ENCODE measurements at regions not wholly inside any gene's neighbourhood (a gene's known extent, or its start where the extent isn't known, plus 50 kb on each side); places are given as distances from the start of the nearest gene placed in this dataset.

GRCh38 chr4:182067828-182068227 lies 175.4 kb upstream of the TENM3 start:
- H3K4me1 Mint-ChIP-seq, result no peaks in the 10 kb centered on the region
- CTCF ChIA-PET, result no interaction called here
- no peaks in the 10 kb centered on the region for H3K36me3 Mint-ChIP-seq
- Histone ChIP-seq H3K4me3 (ENCODE audit: control insufficient read depth in 1 of 2, extremely low read depth in 1 of 2, low read length in 1 of 2) (no peak overlapping the region), H3K9me3 (no peaks in the 10 kb centered on the region), H3K4me1 (ENCODE audit: control insufficient read depth in 1 of 2, extremely low read depth in 1 of 2, insufficient read depth in 2 of 2, low read length in 2 of 2) (no peaks in the 10 kb centered on the region), H3K36me3 (ENCODE audit: control insufficient read depth in 2 of 2, extremely low read depth in 1 of 2, insufficient read depth in 1 of 2, low read length in 1 of 2) (no peaks in the 10 kb centered on the region), H3K27me3 (replicated peaks in 1 of 2; ENCODE audit: control insufficient read depth in 2 of 2, extremely low read depth in 1 of 2, insufficient read depth in 2 of 2, low read length in 1 of 2) (no peaks in the 10 kb centered on the region), H3K27ac (ENCODE audit: low read length) (no peak overlapping the region)
- H3K27ac Mint-ChIP-seq, result no peak overlapping the region
- ATAC-seq (replicated peaks in 1 of 4) (no peak), DNase-seq (no peak)
- 83% methylated on average over 3 of the region's 5 CpGs for WGBS (ENCODE audit: insufficient coverage)
- H3K9me3 Mint-ChIP-seq, result peaks cover 0 to 8% (median 2%) of the 10 kb centered on the region in 3 donors
- POLR2A ChIA-PET, result no interaction called here
- peaks cover 0 to 1% of the 10 kb centered on the region in 2 donors for H3K27me3 Mint-ChIP-seq
- no peak overlapping the region for H3K4me3 Mint-ChIP-seq

GRCh38 chr4:182068920-182069319 lies 174.3 kb upstream of the TENM3 start:
- no peaks in the 10 kb centered on the region for H3K4me1 Mint-ChIP-seq
- H3K27me3 Mint-ChIP-seq, result peaks cover 0 to 1% of the 10 kb centered on the region in 2 donors
- Histone ChIP-seq H3K27me3 (replicated peaks in 1 of 2; ENCODE audit: control insufficient read depth in 2 of 2, extremely low read depth in 1 of 2, insufficient read depth in 2 of 2, low read length in 1 of 2) (no peaks in the 10 kb centered on the region), H3K36me3 (ENCODE audit: control insufficient read depth in 2 of 2, extremely low read depth in 1 of 2, insufficient read depth in 1 of 2, low read length in 1 of 2) (no peaks in the 10 kb centered on the region), H3K9me3 (no peaks in the 10 kb centered on the region), H3K4me3 (ENCODE audit: control insufficient read depth in 1 of 2, extremely low read depth in 1 of 2, low read length in 1 of 2) (no peak overlapping the region), H3K27ac (ENCODE audit: low read length) (no peak overlapping the region), H3K4me1 (ENCODE audit: control insufficient read depth in 1 of 2, extremely low read depth in 1 of 2, insufficient read depth in 2 of 2, low read length in 2 of 2) (no peaks in the 10 kb centered on the region)
- H3K4me3 Mint-ChIP-seq, result no peak overlapping the region
- no peak for ATAC-seq (replicated peaks in 1 of 4)
- no peak overlapping the region for H3K27ac Mint-ChIP-seq
- ChIA-PET CTCF (no interaction called here), POLR2A (no interaction called here)
- DNase-seq, result no peak
- H3K9me3 Mint-ChIP-seq, result peaks cover 0 to 8% (median 8%) of the 10 kb centered on the region in 3 donors
- H3K36me3 Mint-ChIP-seq, result no peaks in the 10 kb centered on the region

GRCh38 chr4:182073278-182073677 lies 169.9 kb upstream of the TENM3 start:
- Mint-ChIP-seq H3K4me3 (no peak overlapping the region), H3K27me3 (no peaks in the 10 kb centered on the region), H3K9me3 (peaks cover 4 to 27% (median 13%) of the 10 kb centered on the region in 3 donors), H3K4me1 (no peaks in the 10 kb centered on the region), H3K27ac (no peak overlapping the region), H3K36me3 (no peaks in the 10 kb centered on the region)
- Histone ChIP-seq H3K4me3 (ENCODE audit: control insufficient read depth in 1 of 2, extremely low read depth in 1 of 2, low read length in 1 of 2) (no peak overlapping the region), H3K9me3 (no peaks in the 10 kb centered on the region), H3K27ac (ENCODE audit: low read length) (no peak overlapping the region), H3K4me1 (ENCODE audit: control insufficient read depth in 1 of 2, extremely low read depth in 1 of 2, insufficient read depth in 2 of 2, low read length in 2 of 2) (no peaks in the 10 kb centered on the region), H3K27me3 (replicated peaks in 1 of 2; ENCODE audit: control insufficient read depth in 2 of 2, extremely low read depth in 1 of 2, insufficient read depth in 2 of 2, low read length in 1 of 2) (no peaks in the 10 kb centered on the region), H3K36me3 (ENCODE audit: control insufficient read depth in 2 of 2, extremely low read depth in 1 of 2, insufficient read depth in 1 of 2, low read length in 1 of 2) (no peaks in the 10 kb centered on the region)
- DNase-seq, result no peak
- WGBS (ENCODE audit: insufficient coverage), result 81% methylated on average over 2 of the region's 3 CpGs
- ATAC-seq (replicated peaks in 1 of 4), result no peak
- ChIA-PET POLR2A (no interaction called here), CTCF (no interaction called here)

- POLR2A ChIA-PET, result no interaction called here
- H3K27ac Mint-ChIP-seq, result no peak overlapping the region
- Histone ChIP-seq H3K27me3 (replicated peaks in 1 of 2; ENCODE audit: control insufficient read depth in 2 of 2, extremely low read depth in 1 of 2, insufficient read depth in 2 of 2, low read length in 1 of 2) (no peaks in the 10 kb centered on the region), H3K36me3 (ENCODE audit: control insufficient read depth in 2 of 2, extremely low read depth in 1 of 2, insufficient read depth in 1 of 2, low read length in 1 of 2) (no peaks in the 10 kb centered on the region), H3K9me3 (no peaks in the 10 kb centered on the region), H3K4me1 (ENCODE audit: control insufficient read depth in 1 of 2, extremely low read depth in 1 of 2, insufficient read depth in 2 of 2, low read length in 2 of 2) (no peaks in the 10 kb centered on the region), H3K27ac (ENCODE audit: low read length) (no peak overlapping the region), H3K4me3 (ENCODE audit: control insufficient read depth in 1 of 2, extremely low read depth in 1 of 2, low read length in 1 of 2) (no peak overlapping the region)
- no peaks in the 10 kb centered on the region for H3K27me3 Mint-ChIP-seq
- DNase-seq (no peak), ATAC-seq (replicated peaks in 1 of 4) (no peak)
- CTCF ChIA-PET, result interaction anchor here in 1 of 2 donors (0.6 kb wide), 1 partner anchor 41 kb away, joined by 4 read pairs; no protein-coding TSS in a partner anchor
- H3K9me3 Mint-ChIP-seq, result peaks cover 4 to 33% (median 13%) of the 10 kb centered on the region in 3 donors
- 86% methylated on average over 2 of the region's 3 CpGs for WGBS (ENCODE audit: insufficient coverage)
- H3K4me1 Mint-ChIP-seq, result no peaks in the 10 kb centered on the region
- H3K36me3 Mint-ChIP-seq, result no peaks in the 10 kb centered on the region
- H3K4me3 Mint-ChIP-seq, result no peak overlapping the region
These were observed 169.1 kb upstream of the TENM3 start for GRCh38 chr4:182074139-182074538.

GRCh38 chr4:182074810-182075209 lies 168.4 kb upstream of the TENM3 start:
- peaks cover 4 to 33% (median 13%) of the 10 kb centered on the region in 3 donors for H3K9me3 Mint-ChIP-seq
- Histone ChIP-seq H3K27ac (ENCODE audit: low read length) (no peak overlapping the region), H3K4me3 (ENCODE audit: control insufficient read depth in 1 of 2, extremely low read depth in 1 of 2, low read length in 1 of 2) (no peak overlapping the region), H3K36me3 (ENCODE audit: control insufficient read depth in 2 of 2, extremely low read depth in 1 of 2, insufficient read depth in 1 of 2, low read length in 1 of 2) (no peaks in the 10 kb centered on the region), H3K4me1 (ENCODE audit: control insufficient read depth in 1 of 2, extremely low read depth in 1 of 2, insufficient read depth in 2 of 2, low read length in 2 of 2) (no peaks in the 10 kb centered on the region), H3K27me3 (replicated peaks in 1 of 2; ENCODE audit: control insufficient read depth in 2 of 2, extremely low read depth in 1 of 2, insufficient read depth in 2 of 2, low read length in 1 of 2) (no peaks in the 10 kb centered on the region), H3K9me3 (no peaks in the 10 kb centered on the region)
- DNase-seq (no peak), ATAC-seq (replicated peaks in 1 of 4) (no peak)
- POLR2A ChIA-PET, result no interaction called here
- H3K4me1 Mint-ChIP-seq, result no peaks in the 10 kb centered on the region
- no peaks in the 10 kb centered on the region for H3K27me3 Mint-ChIP-seq
- CTCF ChIA-PET, result no interaction called here
- H3K36me3 Mint-ChIP-seq, result no peaks in the 10 kb centered on the region
- no peak overlapping the region for H3K4me3 Mint-ChIP-seq
- 97% methylated on average over 4 of the region's 6 CpGs for WGBS (ENCODE audit: insufficient coverage)
- no peak overlapping the region for H3K27ac Mint-ChIP-seq

- peaks cover 0 to 6% (median 0%) of the 10 kb centered on the region in 3 donors for H3K9me3 Mint-ChIP-seq
- no peaks in the 10 kb centered on the region for H3K36me3 Mint-ChIP-seq
- ChIA-PET POLR2A (no interaction called here), CTCF (no interaction called here)
- Histone ChIP-seq H3K27me3 (replicated peaks in 1 of 2; ENCODE audit: control insufficient read depth in 2 of 2, extremely low read depth in 1 of 2, insufficient read depth in 2 of 2, low read length in 1 of 2) (no peaks in the 10 kb centered on the region), H3K27ac (ENCODE audit: low read length) (no peak overlapping the region), H3K4me3 (ENCODE audit: control insufficient read depth in 1 of 2, extremely low read depth in 1 of 2, low read length in 1 of 2) (no peak overlapping the region), H3K4me1 (ENCODE audit: control insufficient read depth in 1 of 2, extremely low read depth in 1 of 2, insufficient read depth in 2 of 2, low read length in 2 of 2) (no peaks in the 10 kb centered on the region), H3K9me3 (no peaks in the 10 kb centered on the region), H3K36me3 (ENCODE audit: control insufficient read depth in 2 of 2, extremely low read depth in 1 of 2, insufficient read depth in 1 of 2, low read length in 1 of 2) (no peaks in the 10 kb centered on the region)
- H3K4me3 Mint-ChIP-seq, result no peak overlapping the region
- ATAC-seq (replicated peaks in 1 of 4) (no peak), DNase-seq (no peak)
- H3K4me1 Mint-ChIP-seq, result no peaks in the 10 kb centered on the region
- H3K27ac Mint-ChIP-seq, result no peak overlapping the region
- H3K27me3 Mint-ChIP-seq, result no peaks in the 10 kb centered on the region
These were observed 160.3 kb upstream of the TENM3 start for GRCh38 chr4:182082910-182083309.

- Histone ChIP-seq H3K27me3 (replicated peaks in 1 of 2; ENCODE audit: control insufficient read depth in 2 of 2, extremely low read depth in 1 of 2, insufficient read depth in 2 of 2, low read length in 1 of 2) (no peaks in the 10 kb centered on the region), H3K36me3 (ENCODE audit: control insufficient read depth in 2 of 2, extremely low read depth in 1 of 2, insufficient read depth in 1 of 2, low read length in 1 of 2) (no peaks in the 10 kb centered on the region), H3K4me1 (ENCODE audit: control insufficient read depth in 1 of 2, extremely low read depth in 1 of 2, insufficient read depth in 2 of 2, low read length in 2 of 2) (no peaks in the 10 kb centered on the region), H3K4me3 (ENCODE audit: control insufficient read depth in 1 of 2, extremely low read depth in 1 of 2, low read length in 1 of 2) (no peak overlapping the region), H3K9me3 (no peaks in the 10 kb centered on the region), H3K27ac (ENCODE audit: low read length) (no peak overlapping the region)
- Mint-ChIP-seq H3K27me3 (no peaks in the 10 kb centered on the region), H3K27ac (no peak overlapping the region), H3K9me3 (peaks cover 0 to 2% (median 0%) of the 10 kb centered on the region in 3 donors), H3K4me3 (no peak overlapping the region), H3K4me1 (no peaks in the 10 kb centered on the region), H3K36me3 (no peaks in the 10 kb centered on the region)
- no peak for ATAC-seq (replicated peaks in 1 of 4)
- CTCF ChIA-PET, result no interaction called here
- POLR2A ChIA-PET, result no interaction called here
- WGBS (ENCODE audit: insufficient coverage), result 70% methylated on average over 2 of the region's 8 CpGs
- no peak for DNase-seq
These were observed 159.4 kb upstream of the TENM3 start for GRCh38 chr4:182083671-182084410.
